Coronary artery (tissue), 2 donors: ENCODE measurements at regions not wholly inside any gene's neighbourhood (a gene's known extent, or its start where the extent isn't known, plus 50 kb on each side); places are given as distances from the start of the nearest gene placed in this dataset.

Experiments
- DNase-seq: peaks from one replicate; pipeline ENCODE4 v3.0.0-alpha.2; 2017; ENCODE audit warnings: low spot score
- H3K27ac ChIP-seq, 2 donors: fragments of 200-600 bp; sonication (generic); one replicate each; pipeline ENCODE4 v1.5.1; 2016 to 2019
- H3K4me3 ChIP-seq: fragments of 200-600 bp; sonication (generic); 2 replicates; pipeline ENCODE4 v1.5.1; 2016; ENCODE audit warnings: mild to moderate bottlenecking, moderate library complexity
- CTCF ChIP-seq: fragments of 200-600 bp; sonication (generic); IDR thresholded peaks from one replicate; pipeline ENCODE4 v1.5.1; 2019; ENCODE audit warnings: antibody characterized with exemption

GRCh38 chr16:73527187-73527586 lies 479.3 kb upstream of the ZFHX3 start:
- Histone ChIP-seq H3K27ac (no peak overlapping the region), H3K4me3 (no peak overlapping the region)
- TF ChIP-seq CTCF: no peak
- DNase-seq: no peak

- Histone ChIP-seq H3K4me3 (no peak overlapping the region), H3K27ac (no peak overlapping the region)
- no peak for TF ChIP-seq CTCF
- DNase-seq: no peak
Measured at GRCh38 chr16:73526011-73526804, 478.3 kb upstream of the ZFHX3 start.

GRCh38 chr16:73523209-73523608 lies 475.3 kb upstream of the ZFHX3 start:
- DNase-seq: no peak
- Histone ChIP-seq H3K27ac (no peak overlapping the region), H3K4me3 (no peak overlapping the region)
- TF ChIP-seq CTCF: no peak

- Histone ChIP-seq H3K4me3 (no peak overlapping the region), H3K27ac (no peak overlapping the region)
- no peak for TF ChIP-seq CTCF
- DNase-seq: no peak
Measured at GRCh38 chr16:73521499-73521898, 473.6 kb upstream of the ZFHX3 start.

GRCh38 chr16:73515616-73516015 lies 467.7 kb upstream of the ZFHX3 start:
- TF ChIP-seq CTCF: no peak
- no peak overlapping the region for H3K27ac ChIP-seq
- H3K4me3 ChIP-seq: no peak overlapping the region
- no peak for DNase-seq

- Histone ChIP-seq H3K4me3 (no peak overlapping the region), H3K27ac (no peak overlapping the region)
- no peak for DNase-seq
- no peak for TF ChIP-seq CTCF
Measured at GRCh38 chr16:73510852-73511251, 462.9 kb upstream of the ZFHX3 start.

- no peak overlapping the region for H3K27ac ChIP-seq
- DNase-seq: no peak
Measured at GRCh38 chr16:73506568-73507056, 458.7 kb upstream of the ZFHX3 start.

More at GRCh38 chr16:73506568-73507056, 458.7 kb upstream of the ZFHX3 start:
- no peak overlapping the region for H3K4me3 ChIP-seq
- TF ChIP-seq CTCF: no peak
